Common myeloid progenitor, CD34-positive (primary cell): ENCODE measurements at regions not wholly inside any gene's neighbourhood (a gene's known extent, or its start where the extent isn't known, plus 50 kb on each side); places are given as distances from the start of the nearest gene placed in this dataset.

Experiments
- CTCF ChIA-PET: fragments of 350-600 bp; sonication (Branson Sonifier 250); formaldehyde crosslinking; loops from one replicate; lab custom pipeline; 2021; ENCODE audit warnings: antibody characterized with exemption; lab: Charles Lee
- POLR2A ChIA-PET: fragments of 350-600 bp; sonication (Branson Sonifier 250); formaldehyde crosslinking; loops from one replicate; lab custom pipeline; 2021; ENCODE audit warnings: antibody characterized with exemption; lab: Charles Lee
- DNase-seq, 3 donors: peaks; one replicate each; pipeline versions ENCODE4 v3.0.0 to v3.0.0-alpha.2; 2013
- H3K27ac ChIP-seq, 2 experiments: 1 replicate in 1 of 2; 2 replicates in 1 of 2; pipeline ENCODE4 v1.7.0; 2013; ENCODE audit warnings: inconsistent platforms in 2 of 2, low read length in 2 of 2, mild to moderate bottlenecking in 2 of 2, low read depth in 1 of 2, moderate library complexity in 1 of 2; ENCODE audit not compliant: severe bottlenecking in 2 of 2, insufficient read depth in 1 of 2, poor library complexity in 1 of 2
- H3K27me3 ChIP-seq, 5 experiments: replicated peaks in 2 of 5; 1 replicate in 3 of 5; 2 replicates in 2 of 5; pipeline versions ENCODE4 v1.6.1 to v1.7.0; 2013; ENCODE audit warnings: low read length in 4 of 5, mild to moderate bottlenecking in 2 of 5, moderate library complexity in 2 of 5, inconsistent platforms in 1 of 5; ENCODE audit not compliant: insufficient read depth in 5 of 5, control insufficient read depth in 4 of 5
- H3K36me3 ChIP-seq, 4 experiments: 1 replicate in 2 of 4; 2 replicates in 2 of 4; pipeline versions ENCODE4 v1.6.1 to v1.7.0; 2013; ENCODE audit warnings: low read length in 3 of 4, control low read depth in 1 of 4, mild to moderate bottlenecking in 1 of 4; ENCODE audit not compliant: control insufficient read depth in 4 of 4, insufficient read depth in 4 of 4
- H3K4me1 ChIP-seq, 4 experiments: 1 replicate in 3 of 4; 2 replicates in 1 of 4; pipeline versions ENCODE4 v1.6.1 to v1.7.1; 2013; ENCODE audit warnings: low read length in 3 of 4, mild to moderate bottlenecking in 3 of 4, control low read depth in 1 of 4, inconsistent platforms in 1 of 4, moderate library complexity in 1 of 4; ENCODE audit not compliant: control insufficient read depth in 4 of 4, insufficient read depth in 4 of 4; ENCODE audit errors: control extremely low read depth in 1 of 4
- H3K4me3 ChIP-seq, 7 experiments: 1 replicate in 4 of 7; 2 replicates in 3 of 7; pipeline versions ENCODE4 v1.5.1 to v1.7.0; 2013; ENCODE audit warnings: mild to moderate bottlenecking in 7 of 7, low read length in 6 of 7, moderate library complexity in 6 of 7, inconsistent platforms in 2 of 7, low read depth in 2 of 7, control low read depth in 1 of 7; ENCODE audit not compliant: insufficient read depth in 4 of 7, control insufficient read depth in 1 of 7; ENCODE audit errors: extremely low read depth in 1 of 7
- H3K9me3 ChIP-seq, 5 experiments: 1 replicate in 4 of 5; 2 replicates in 1 of 5; pipeline versions ENCODE4 v1.6.1 to v1.7.1; 2013; ENCODE audit warnings: low read length in 4 of 5, mild to moderate bottlenecking in 2 of 5, inconsistent platforms in 1 of 5, low read depth in 1 of 5, moderate library complexity in 1 of 5; ENCODE audit not compliant: control insufficient read depth in 4 of 5, insufficient read depth in 2 of 5; ENCODE audit errors: control extremely low read depth in 1 of 5
- whole genome bisulfite sequencing: methylation state at CpG from one replicate; pipeline ENCODE4 v1.1.5; 2013; ENCODE audit not compliant: insufficient coverage; 5-methylcytosine and 5-hydroxymethylcytosine counted together

- peaks cover 0 to 12% (median 8%) of the 10 kb centered on the region in 5 experiments for H3K27me3 ChIP-seq
- no peaks in the 10 kb centered on the region for H3K36me3 ChIP-seq
- WGBS = 69% methylated on average over 2 of the region's 5 CpGs
- ChIA-PET POLR2A (no interaction called here), CTCF (no interaction called here)
- no peaks in the 10 kb centered on the region for H3K4me1 ChIP-seq
- H3K9me3 ChIP-seq = peaks cover 0 to 8% (median 1%) of the 10 kb centered on the region in 5 experiments
- no peak overlapping the region for H3K4me3 ChIP-seq
- DNase-seq = no peak
- no peak overlapping the region for H3K27ac ChIP-seq
Measured at GRCh38 chr15:100824211-100824610, 55.4 kb upstream of the ALDH1A3 start.

GRCh38 chr15:100829457-100829856, 50.2 kb upstream of the ALDH1A3 start:
- peaks cover 0 to 7% (median 6%) of the 10 kb centered on the region in 5 experiments for H3K27me3 ChIP-seq
- H3K4me3 ChIP-seq = no peak overlapping the region
- no peak overlapping the region for H3K27ac ChIP-seq
- DNase-seq = no peak
- no CpG with 5 or more reads among the region's 1 CpG for WGBS
- ChIA-PET CTCF (no interaction called here), POLR2A (no interaction called here)
- H3K9me3 ChIP-seq = peaks cover 0 to 4% (median 1%) of the 10 kb centered on the region in 5 experiments
- no peaks in the 10 kb centered on the region for H3K4me1 ChIP-seq
- H3K36me3 ChIP-seq = no peaks in the 10 kb centered on the region
